ENCODE measurements at regions not wholly inside any gene's neighbourhood (a gene's known extent, or its start where the extent isn't known, plus 50 kb on each side); places are given as distances from the start of the nearest gene placed in this dataset.

DNA sequence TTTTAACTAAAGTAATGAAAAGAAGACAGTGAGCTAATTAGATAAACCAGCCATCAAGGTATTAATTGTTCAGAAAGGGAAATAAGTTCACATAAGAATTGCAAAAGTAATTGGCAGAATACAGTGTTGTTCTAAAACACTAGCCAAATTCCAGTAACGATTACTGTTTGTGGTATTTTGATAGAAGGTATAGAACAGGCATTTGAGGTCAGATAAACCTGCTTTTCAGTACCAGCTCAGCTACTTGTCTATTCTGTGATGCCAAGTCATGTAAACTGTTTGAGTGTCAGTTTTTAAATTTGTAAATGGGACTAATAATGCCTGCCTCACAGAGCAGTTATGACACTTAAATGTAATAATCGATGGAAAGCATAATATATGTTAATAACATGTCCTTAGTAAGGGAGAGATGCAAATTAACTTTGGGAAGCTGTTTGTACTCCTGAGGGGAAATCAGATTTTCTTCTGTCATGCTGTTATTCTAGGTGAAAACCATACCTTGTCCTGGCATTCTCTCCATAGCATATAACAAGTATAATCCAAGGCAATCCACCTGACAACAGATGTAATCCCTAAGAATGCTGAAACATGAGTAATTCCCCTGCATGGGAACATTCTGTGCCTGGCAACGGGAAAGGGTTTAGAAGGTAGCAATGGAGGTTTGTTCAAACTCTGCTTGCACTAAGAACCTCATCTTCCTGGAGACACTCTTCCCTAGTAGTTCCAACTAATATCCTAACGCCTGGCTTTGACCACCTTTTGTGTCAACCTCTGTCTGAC, 509.5 kb upstream of the PAPPA start:
- in situ Hi-C loops (cut with HindIII; ENCODE audit: extremely low pct_ligation_motif_present, low pct_unique_long_range_greater_than_20kb) = no loop called here

More for the DNA sequence above, 509.5 kb upstream of the PAPPA start:
- Histone ChIP-seq H3K79me2 (ENCODE audit: insufficient read depth, low read length) (no peaks in the 10 kb centered on the region), H3K4me1 (ENCODE audit: insufficient read depth, low read length) (no peaks in the 10 kb centered on the region), H3K9me3 (ENCODE audit: low read length) (no peaks in the 10 kb centered on the region), H3K27ac (ENCODE audit: extremely low read length, insufficient read depth, low read length) (no peak overlapping the region), H3K4me3 (replicated peaks in 1 of 3; ENCODE audit: insufficient read depth in 1 of 3, low read depth in 2 of 3, low read length in 3 of 3) (no peak overlapping the region), H3K27me3 (ENCODE audit: control insufficient read depth in 1 of 2, insufficient read depth in 2 of 2, low read length in 2 of 2) (no peaks in the 10 kb centered on the region), H3K36me3 (replicated peaks in 1 of 2; ENCODE audit: control insufficient read depth in 1 of 2, insufficient read depth in 2 of 2, low read length in 2 of 2) (no peaks in the 10 kb centered on the region), H3K4me2 (ENCODE audit: low read depth, low read length) (no peak overlapping the region), H3K9ac (ENCODE audit: insufficient read depth, low read depth, low read length) (no peak overlapping the region), H4K20me1 (ENCODE audit: insufficient read depth, low read length) (no peaks in the 10 kb centered on the region), H2AFZ (ENCODE audit: low read length) (no peak overlapping the region)
- TF ChIP-seq ZNF781 (CRISPR knock-in tag; IDR thresholded peaks at IDR 0.05; ENCODE audit: borderline replicate concordance, not compliant biosample characterization) (no peak), ZNF607 (CRISPR knock-in tag; IDR thresholded peaks at IDR 0.05; ENCODE audit: borderline replicate concordance) (no peak), ZNF180 (CRISPR knock-in tag; IDR thresholded peaks at IDR 0.05; ENCODE audit: borderline replicate concordance, low read depth) (no peak), ARNT2 (CRISPR knock-in tag; IDR thresholded peaks at IDR 0.05; ENCODE audit: low read depth) (no peak), DPF2 (CRISPR knock-in tag; IDR thresholded peaks at IDR 0.05; ENCODE audit: borderline replicate concordance, low read depth) (no peak), KDM3A (CRISPR knock-in tag; IDR thresholded peaks at IDR 0.05; ENCODE audit: low read depth) (no peak), JARID2 (CRISPR knock-in tag; IDR thresholded peaks at IDR 0.05; ENCODE audit: insufficient replicate concordance) (no peak), ZNF382 (CRISPR knock-in tag; IDR thresholded peaks at IDR 0.05; ENCODE audit: borderline replicate concordance) (no peak), EED (CRISPR knock-in tag; IDR thresholded peaks at IDR 0.05) (no peak), ASH2L (IDR thresholded peaks at IDR 0.05; ENCODE audit: insufficient read length, low read depth, low read length) (no peak), ZNF350 (CRISPR knock-in tag; IDR thresholded peaks at IDR 0.05; ENCODE audit: borderline replicate concordance, low read depth) (no peak), NFKBIZ (CRISPR knock-in tag; IDR thresholded peaks at IDR 0.05) (no peak), ZNF326 (CRISPR knock-in tag; IDR thresholded peaks at IDR 0.05; ENCODE audit: borderline replicate concordance) (no peak)
- TF ChIP-seq, protein P1, sequence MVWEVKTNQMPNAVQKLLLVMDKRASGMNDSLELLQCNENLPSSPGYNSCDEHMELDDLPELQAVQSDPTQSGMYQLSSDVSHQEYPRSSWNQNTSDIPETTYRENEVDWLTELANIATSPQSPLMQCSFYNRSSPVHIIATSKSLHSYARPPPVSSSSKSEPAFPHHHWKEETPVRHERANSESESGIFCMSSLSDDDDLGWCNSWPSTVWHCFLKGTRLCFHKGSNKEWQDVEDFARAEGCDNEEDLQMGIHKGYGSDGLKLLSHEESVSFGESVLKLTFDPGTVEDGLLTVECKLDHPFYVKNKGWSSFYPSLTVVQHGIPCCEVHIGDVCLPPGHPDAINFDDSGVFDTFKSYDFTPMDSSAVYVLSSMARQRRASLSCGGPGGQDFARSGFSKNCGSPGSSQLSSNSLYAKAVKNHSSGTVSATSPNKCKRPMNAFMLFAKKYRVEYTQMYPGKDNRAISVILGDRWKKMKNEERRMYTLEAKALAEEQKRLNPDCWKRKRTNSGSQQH (CRISPR knock-in tag; IDR thresholded peaks at IDR 0.05; ENCODE audit: low read depth) = no peak
- TF ChIP-seq, protein P2, sequence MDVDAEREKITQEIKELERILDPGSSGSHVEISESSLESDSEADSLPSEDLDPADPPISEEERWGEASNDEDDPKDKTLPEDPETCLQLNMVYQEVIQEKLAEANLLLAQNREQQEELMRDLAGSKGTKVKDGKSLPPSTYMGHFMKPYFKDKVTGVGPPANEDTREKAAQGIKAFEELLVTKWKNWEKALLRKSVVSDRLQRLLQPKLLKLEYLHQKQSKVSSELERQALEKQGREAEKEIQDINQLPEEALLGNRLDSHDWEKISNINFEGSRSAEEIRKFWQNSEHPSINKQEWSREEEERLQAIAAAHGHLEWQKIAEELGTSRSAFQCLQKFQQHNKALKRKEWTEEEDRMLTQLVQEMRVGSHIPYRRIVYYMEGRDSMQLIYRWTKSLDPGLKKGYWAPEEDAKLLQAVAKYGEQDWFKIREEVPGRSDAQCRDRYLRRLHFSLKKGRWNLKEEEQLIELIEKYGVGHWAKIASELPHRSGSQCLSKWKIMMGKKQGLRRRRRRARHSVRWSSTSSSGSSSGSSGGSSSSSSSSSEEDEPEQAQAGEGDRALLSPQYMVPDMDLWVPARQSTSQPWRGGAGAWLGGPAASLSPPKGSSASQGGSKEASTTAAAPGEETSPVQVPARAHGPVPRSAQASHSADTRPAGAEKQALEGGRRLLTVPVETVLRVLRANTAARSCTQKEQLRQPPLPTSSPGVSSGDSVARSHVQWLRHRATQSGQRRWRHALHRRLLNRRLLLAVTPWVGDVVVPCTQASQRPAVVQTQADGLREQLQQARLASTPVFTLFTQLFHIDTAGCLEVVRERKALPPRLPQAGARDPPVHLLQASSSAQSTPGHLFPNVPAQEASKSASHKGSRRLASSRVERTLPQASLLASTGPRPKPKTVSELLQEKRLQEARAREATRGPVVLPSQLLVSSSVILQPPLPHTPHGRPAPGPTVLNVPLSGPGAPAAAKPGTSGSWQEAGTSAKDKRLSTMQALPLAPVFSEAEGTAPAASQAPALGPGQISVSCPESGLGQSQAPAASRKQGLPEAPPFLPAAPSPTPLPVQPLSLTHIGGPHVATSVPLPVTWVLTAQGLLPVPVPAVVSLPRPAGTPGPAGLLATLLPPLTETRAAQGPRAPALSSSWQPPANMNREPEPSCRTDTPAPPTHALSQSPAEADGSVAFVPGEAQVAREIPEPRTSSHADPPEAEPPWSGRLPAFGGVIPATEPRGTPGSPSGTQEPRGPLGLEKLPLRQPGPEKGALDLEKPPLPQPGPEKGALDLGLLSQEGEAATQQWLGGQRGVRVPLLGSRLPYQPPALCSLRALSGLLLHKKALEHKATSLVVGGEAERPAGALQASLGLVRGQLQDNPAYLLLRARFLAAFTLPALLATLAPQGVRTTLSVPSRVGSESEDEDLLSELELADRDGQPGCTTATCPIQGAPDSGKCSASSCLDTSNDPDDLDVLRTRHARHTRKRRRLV (CRISPR knock-in tag; IDR thresholded peaks at IDR 0.05) = no peak
- FAIRE-seq (no peak), ATAC-seq (no peak), DNase-seq (ENCODE audit: low spot score) (no peak)
- ChIA-PET CTCF (ENCODE audit: low intra/inter-chr PET ratio, low total read pairs) (no interaction called here), POLR2A (no interaction called here)
- WGBS (ENCODE audit: low lambda C conversion rate) = 7% methylated on average over 4 of the region's 4 CpGs
- BruUV-seq (replicated peaks) = no TSS peak
- intact Hi-C loops (cut with micrococcal nuclease; ENCODE audit: unreplicated experiment) = no loop called here
